DMS 273 (cell line): ENCODE measurements at regions not wholly inside any gene's neighbourhood (a gene's known extent, or its start where the extent isn't known, plus 50 kb on each side); places are given as distances from the start of the nearest gene placed in this dataset.
"Not testable (repeated sequence)": the region's sequence is repeated elsewhere in the genome, so short reads cannot be mapped to it uniquely, and the experiment has no call there.

Experiments used
- DNase-seq: peaks from one replicate; lab custom pipeline; 2025; ENCODE audit not compliant: unreplicated experiment; lab: John Stamatoyannopoulos, UW

DNA sequence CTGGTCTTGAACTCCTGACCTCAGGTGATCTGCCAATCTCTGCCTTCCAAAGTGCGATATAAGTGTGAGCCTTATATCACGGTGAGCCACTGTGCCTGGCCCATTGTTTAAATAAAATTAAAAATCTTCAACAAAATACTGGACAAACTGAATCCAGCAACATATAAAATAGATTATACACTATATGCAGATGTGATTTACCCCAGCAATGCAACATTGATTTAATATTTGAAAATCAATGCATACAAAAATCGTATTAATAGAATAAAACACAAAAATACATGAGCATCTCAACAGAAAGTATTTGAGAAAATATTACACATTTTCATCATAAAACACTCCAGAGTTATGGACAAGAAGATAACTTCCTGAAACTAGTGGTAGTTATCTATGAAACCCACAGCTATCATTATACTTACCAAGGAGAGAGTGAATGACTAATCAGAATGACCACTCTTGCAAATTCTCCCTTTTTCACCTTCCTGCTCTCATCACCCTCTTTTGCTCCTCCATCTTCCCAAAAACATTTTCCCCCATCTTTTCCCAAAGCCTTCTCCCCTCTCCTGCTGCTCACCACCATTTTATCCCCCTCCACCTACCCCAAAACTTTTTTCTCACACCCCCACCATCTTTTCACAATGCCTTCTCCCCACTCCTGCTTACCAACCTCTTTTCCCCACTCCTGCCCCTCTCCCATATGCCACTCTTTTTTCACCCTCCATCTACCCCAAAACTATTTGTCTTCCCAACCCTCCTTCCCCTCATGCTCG lies 122.1 kb upstream of the VPREB1 start:
- no peak for DNase-seq

GRCh38 chr22:22121445-22121844 lies 123.1 kb upstream of the VPREB1 start:
- DNase-seq = no peak

DNA sequence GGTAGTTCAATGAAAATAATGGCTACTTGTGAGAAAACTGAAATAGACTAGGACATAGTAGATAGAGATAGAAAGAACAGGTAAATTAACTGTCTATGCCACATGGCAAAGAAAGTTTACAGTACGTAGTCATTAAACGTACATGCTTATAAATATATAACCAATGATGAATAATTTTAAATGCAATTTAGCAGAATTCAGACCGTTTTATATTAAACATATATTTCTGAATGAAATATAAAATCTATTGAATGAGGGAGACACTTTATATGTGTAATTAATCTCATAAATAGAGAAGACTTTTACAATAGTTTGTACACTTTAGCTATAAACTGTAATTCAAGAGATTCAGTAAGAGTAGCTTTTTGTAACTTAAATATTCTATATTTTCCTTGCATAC lies 124.4 kb upstream of the VPREB1 start:
- DNase-seq = no peak

GRCh38 chr22:22118987-22119386 lies 125.6 kb upstream of the VPREB1 start:
- DNase-seq = no peak

DNA sequence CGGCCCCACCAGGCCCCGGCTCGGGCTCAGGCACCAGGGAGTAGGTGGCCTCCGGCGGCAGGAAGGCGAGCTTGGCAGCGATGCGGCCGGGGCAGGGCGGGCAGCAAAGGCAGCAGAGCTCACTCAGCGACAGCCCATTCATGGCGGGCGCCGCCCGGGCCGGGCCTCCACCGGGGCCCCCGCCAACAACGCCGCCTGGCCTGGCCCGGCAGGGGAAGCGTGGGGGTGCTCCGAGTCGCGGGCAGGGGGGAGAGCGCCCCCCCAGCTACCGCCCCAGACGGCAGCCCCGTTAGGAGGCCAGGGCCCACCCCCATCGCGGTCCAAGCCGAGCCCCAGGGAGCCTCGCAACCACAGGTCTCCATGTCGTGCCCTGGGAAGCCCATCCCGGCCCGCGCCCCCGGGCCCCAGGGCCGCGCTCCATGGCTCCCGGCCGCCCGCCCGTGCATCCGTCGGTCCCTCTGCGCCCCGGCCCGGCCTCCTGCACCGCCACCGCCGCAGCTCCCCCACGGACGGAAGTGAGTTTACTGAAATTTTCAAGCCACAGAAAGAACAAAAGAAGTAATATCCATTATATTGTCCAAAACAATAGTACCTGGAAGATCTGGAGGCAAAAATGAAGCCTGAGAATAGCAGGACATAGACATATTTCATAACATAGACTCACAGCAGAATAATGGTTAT lies 126.6 kb upstream of the VPREB1 start:
- not testable (repeated sequence) for DNase-seq

DNA sequence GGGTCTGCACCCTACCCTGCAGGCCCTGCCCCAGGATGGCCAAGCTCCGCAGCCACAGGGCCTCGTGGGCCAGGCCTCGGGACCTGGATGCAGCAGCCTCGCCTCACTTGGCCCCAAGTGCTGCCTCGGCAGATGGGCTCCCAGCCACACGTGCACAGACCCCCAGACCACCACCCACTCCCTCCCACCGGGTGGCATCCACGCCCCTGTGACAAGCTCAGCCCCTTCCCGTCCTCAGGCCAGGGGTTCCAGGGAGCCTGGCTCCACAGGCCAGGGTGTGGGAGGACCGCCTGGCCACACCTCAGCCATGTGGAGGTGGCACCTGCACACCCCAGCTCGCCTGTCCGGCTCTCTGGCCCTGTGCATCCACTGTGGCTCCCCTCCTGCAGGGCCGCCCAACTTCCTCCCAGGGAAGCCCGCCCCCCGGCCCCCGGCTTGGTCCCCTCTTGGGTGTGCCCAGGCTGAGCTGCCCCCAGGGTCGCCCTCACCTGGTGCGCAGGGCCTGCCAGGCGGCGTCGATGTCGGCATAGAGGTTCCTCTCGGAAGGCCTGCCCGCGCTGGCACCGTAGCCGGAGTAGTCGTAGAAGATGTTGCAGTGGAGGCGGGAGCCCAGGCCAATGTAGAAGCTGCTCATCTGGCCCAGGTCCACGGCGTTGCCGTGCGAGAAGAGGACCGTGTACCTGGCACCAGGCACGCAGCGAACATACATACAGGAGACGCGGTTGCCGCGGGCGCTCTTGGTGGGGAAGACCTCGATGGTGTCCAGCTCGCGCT lies 127.4 kb upstream of the VPREB1 start:
- not testable (repeated sequence) for DNase-seq

DNA sequence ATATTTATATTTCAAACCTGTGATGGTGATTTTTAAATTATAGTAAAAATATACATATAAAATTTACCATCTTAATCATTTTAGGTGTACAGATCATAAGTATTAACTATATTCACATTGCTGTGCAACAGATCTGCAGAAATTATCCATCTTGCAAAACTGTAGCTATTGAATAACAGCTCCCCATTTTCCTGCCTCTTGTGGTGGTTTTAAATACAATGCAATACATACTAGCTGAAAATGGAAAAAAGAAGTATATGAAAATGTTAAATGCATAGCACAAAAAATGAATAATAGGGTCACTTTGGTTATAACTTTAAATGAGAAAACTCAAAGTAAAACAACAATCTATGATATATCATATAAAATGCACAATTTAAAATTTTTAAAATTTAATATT lies 130.9 kb upstream of the VPREB1 start:
- no peak for DNase-seq

DNA sequence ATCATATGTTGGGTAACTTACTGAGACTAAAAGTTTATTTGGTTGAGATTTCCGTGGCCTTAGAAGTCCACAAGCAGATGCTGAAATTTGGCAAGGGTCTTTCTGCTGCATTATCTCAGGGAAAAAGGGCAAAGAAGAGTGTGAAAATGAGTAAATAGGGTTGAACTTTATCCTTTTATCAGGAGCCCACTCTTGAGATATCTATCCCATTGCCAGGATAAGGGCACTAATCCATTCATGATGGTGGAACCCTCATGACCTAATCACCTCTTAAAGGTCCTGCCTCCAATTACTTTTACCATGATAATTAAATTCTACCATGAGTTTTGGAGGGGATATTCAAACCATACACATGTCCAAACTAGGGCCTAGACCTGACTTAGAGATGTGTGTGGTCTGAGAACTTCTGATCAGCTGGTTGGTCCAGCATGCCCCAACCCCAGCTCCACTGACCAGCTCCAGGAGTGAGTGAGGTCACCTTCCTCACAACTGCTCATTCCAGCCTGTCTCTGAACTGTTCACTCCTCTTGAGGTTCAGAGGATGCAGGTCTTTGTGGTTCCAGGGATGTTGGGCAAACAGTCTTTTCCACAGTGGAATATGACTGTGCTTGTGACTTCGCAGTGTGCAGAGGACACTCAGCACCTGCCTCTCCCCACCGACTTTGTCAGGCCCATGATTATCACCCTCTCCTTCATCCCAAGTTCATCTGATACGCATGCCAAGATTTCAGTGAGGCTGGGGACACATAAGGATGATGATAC lies 130.1 kb upstream of the TOP3B start:
- no peak for DNase-seq

DNA sequence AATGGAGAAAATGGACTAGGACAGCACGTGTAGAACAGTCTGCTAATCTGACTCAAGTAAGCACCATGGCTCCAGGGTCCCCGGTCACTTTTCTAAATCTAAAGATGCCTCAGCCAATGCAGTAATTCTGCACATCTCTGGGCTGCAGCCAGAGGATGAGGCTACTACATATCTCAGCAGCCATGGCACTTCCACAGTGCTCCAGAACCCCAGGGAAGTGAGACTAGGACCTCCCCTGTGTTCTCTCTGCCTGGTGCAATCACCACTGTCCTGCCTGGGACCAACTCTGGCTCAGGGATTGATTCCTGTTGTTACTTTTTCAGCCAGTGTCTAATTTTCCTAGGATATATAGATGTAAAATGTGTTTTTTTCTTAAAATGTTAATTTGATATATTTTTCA lies 129.4 kb upstream of the TOP3B start:
- DNase-seq = no peak

- DNase-seq = no peak
These were observed 128.7 kb upstream of the TOP3B start for GRCh38 chr22:22111267-22111751.

DNA sequence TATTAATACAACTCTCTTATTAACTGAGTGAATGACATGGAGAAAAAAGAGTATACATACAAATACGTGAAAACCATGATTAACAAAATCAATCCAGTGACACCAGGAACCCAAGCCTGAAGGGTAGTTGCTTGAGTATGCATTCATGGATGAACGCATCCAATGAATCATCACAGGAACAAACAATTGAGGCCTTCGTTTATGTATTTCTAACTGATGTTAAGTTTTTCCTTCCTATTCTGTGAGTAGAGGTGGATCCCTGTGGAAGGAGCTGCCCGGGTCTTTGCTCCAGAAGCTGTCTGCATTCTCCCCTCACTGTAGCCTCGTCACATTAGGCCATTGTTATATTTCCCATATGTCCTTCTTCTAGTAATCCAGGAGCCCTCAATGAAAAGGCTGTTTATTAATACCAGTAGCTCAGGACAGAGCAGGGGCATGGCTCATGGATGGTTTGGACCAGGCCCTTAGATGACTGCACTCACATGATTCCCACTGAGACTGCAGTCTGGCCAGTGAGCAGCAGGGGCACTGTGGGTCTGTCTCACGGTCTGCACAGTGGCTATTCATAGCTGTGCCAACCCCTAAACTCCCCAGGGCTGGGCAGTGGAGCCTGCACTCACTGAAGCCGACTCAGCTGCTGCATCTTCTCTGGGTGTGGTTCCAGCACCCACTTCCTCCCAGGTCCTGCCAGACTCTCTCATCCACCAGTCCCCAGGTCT lies 128.1 kb upstream of the TOP3B start:
- DNase-seq = peak; percentile 61

- DNase-seq = no peak
These were observed 127.3 kb upstream of the TOP3B start for GRCh38 chr22:22109693-22110466.

DNA sequence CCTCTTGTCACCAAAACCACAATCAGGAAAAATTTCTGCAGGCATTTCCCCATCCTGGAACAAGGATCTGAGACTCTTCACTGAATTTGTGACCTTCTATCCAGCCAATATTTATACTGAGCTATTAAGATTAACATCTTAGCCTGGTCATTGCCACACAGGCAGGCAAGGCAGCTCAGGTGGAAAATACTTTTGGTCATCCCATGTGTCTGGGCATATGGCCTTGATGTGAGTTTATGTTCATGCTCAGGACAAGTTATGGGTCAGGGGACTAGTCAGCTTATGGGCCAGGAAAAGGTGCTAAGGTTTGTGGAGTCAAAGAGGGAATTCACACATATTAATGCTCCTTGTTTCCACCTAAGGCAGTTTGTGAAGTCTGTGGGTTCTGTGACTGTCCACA lies 124.3 kb upstream of the TOP3B start:
- no peak for DNase-seq

DNA sequence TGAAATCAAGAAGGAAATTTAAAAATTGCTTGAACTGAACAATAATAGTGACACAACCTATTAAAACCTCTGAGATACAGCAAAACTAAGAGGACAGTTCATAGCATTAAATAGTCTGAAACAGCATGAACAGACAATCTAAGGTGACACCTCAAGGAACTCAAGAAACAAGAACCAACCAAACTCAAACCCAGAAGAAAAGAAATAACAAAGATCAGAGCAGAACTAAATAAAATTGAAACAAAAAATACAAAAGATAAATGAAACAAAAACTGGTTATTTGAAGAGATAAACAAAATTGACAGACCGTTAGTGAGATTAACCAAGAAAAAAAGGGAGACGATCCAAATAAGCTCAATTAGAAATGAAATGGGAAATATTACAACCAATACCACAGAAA lies 122.8 kb upstream of the TOP3B start:
- DNase-seq = no peak

- DNase-seq = peak; percentile 20
These were observed 120.7 kb upstream of the TOP3B start for GRCh38 chr22:22103078-22103875.

DNA sequence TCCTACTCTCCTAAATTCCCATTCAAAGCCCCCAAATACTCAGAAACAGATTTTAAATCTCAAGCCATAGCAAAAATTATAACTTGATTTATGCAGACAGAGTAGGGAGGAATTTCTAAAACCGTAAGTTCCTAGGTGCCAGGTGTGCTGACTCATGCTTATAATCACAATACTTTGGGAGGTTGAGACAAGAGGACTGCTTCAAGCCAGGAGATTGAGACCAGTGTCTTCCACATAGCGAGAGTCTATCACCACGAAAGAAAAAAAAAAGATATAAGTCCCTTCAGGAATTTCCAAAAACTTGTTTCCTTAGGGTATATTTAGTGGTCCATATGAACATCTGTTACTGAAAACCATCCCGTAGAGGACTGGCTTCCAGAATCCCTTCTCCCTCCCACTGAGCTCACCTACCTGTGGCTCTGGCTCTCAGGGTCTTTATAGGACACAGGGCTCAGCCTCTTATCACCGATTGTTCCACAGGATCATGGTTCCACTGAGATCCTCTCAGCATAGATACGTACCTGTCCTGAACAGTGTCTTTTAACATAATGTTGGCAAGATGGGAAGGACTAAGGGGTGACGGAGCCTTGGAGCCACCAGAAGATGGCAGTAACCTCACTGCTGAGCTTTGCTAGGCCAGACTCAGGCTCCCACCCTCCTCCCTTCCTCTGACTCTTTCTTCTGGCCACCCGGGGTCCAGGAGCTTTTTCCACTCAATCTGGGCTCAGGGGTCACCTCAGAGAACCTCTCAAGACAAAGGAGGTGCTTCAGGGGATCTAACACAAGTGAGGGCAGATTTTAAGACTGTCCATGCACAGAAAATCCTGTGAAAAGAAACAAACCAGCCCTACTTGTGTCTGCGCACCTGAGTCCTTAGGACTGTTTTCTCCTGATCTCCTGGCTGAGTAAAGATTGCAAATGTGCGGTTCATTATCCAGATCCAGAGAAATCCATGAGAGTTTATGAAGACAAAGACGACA lies 117.5 kb upstream of the TOP3B start:
- peak; percentile 6 for DNase-seq

GRCh38 chr22:22099194-22099486 lies 116.6 kb upstream of the TOP3B start:
- DNase-seq = no peak
